Gastroesophageal sphincter (tissue), 3 donors: ENCODE measurements at regions not wholly inside any gene's neighbourhood (a gene's known extent, or its start where the extent isn't known, plus 50 kb on each side); places are given as distances from the start of the nearest gene placed in this dataset.

Experiments used
- POLR2AphosphoS5 ChIP-seq: sonication (generic); formaldehyde crosslinking; IDR thresholded peaks from one replicate; pipeline ENCODE4 v1.6.1; 2017; ENCODE audit warnings: antibody characterized with exemption
- TF ChIP-seq, protein P1 (sequence below), 4 experiments: fragments of 200-600 bp in 2 of 4; fragments of 450-650 bp in 2 of 4; sonication (generic) in 1 of 4; IDR thresholded peaks; one replicate each; pipeline ENCODE4 v1.5.1; 2017 to 2019; ENCODE audit warnings: antibody characterized with exemption in 4 of 4, mild to moderate bottlenecking in 2 of 4, moderate library complexity in 2 of 4

DNA sequence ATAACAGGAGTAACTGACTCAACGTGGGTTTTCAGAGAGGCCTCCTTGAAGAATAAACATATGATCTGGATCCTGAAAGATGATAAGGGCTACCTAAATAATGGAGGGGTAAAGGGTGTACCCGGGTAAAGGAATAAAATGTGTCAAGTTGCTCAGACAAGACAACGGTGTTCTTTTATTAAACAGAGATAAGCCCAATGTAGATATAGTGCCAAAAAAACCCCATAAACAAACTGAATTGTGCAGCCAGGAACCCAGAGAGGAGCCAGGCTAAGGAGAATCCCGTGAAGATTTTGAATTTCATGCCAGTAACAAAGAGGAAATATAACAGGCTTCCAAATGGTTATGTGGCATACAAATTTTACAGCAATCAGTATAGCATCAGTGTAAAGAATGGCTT lies 618.2 kb downstream of the CPS1 start:
- TF ChIP-seq, protein P1, sequence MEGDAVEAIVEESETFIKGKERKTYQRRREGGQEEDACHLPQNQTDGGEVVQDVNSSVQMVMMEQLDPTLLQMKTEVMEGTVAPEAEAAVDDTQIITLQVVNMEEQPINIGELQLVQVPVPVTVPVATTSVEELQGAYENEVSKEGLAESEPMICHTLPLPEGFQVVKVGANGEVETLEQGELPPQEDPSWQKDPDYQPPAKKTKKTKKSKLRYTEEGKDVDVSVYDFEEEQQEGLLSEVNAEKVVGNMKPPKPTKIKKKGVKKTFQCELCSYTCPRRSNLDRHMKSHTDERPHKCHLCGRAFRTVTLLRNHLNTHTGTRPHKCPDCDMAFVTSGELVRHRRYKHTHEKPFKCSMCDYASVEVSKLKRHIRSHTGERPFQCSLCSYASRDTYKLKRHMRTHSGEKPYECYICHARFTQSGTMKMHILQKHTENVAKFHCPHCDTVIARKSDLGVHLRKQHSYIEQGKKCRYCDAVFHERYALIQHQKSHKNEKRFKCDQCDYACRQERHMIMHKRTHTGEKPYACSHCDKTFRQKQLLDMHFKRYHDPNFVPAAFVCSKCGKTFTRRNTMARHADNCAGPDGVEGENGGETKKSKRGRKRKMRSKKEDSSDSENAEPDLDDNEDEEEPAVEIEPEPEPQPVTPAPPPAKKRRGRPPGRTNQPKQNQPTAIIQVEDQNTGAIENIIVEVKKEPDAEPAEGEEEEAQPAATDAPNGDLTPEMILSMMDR (IDR thresholded peaks at IDR 0.05), result no peak
- no peak for TF ChIP-seq POLR2AphosphoS5
